Mesenchymal stem cell (in vitro differentiated cells and primary cell): ENCODE measurements at regions not wholly inside any gene's neighbourhood (a gene's known extent, or its start where the extent isn't known, plus 50 kb on each side); places are given as distances from the start of the nearest gene placed in this dataset.
A peak's percentile ranks its signal among the peaks of the same experiment; 100 is the strongest.

Experiments
- DNase-seq: peaks from one replicate; pipeline ENCODE4 v3.0.0-alpha.2; 2013
- H2AFZ ChIP-seq: one replicate; pipeline ENCODE4 v1.6.1; 2013; ENCODE audit warnings: low read depth, mild to moderate bottlenecking, control low read depth, inconsistent platforms, low read length, moderate library complexity
- H2AK5ac ChIP-seq: 2 replicates; pipeline ENCODE4 v1.6.1; 2013; ENCODE audit warnings: low read length, moderate library complexity, mild to moderate bottlenecking, inconsistent platforms; ENCODE audit not compliant: severe bottlenecking
- H2BK120ac ChIP-seq: one replicate; pipeline ENCODE4 v1.6.1; 2013; ENCODE audit warnings: low read depth, mild to moderate bottlenecking, inconsistent platforms, low read length, moderate library complexity
- H2BK12ac ChIP-seq, 2 experiments: one replicate each; pipeline ENCODE4 v1.6.1; 2013; ENCODE audit warnings: inconsistent platforms in 2 of 2, low read length in 2 of 2, mild to moderate bottlenecking in 2 of 2, moderate library complexity in 2 of 2, control low read depth in 1 of 2
- H2BK15ac ChIP-seq: one replicate; pipeline ENCODE4 v1.6.1; 2013; ENCODE audit warnings: mild to moderate bottlenecking, low read depth, inconsistent platforms; ENCODE audit not compliant: poor library complexity, severe bottlenecking
- H2BK5ac ChIP-seq: 2 replicates; pipeline ENCODE4 v1.6.1; 2013; ENCODE audit warnings: low read depth, mild to moderate bottlenecking, low read length, control low read depth, inconsistent platforms; ENCODE audit not compliant: poor library complexity, severe bottlenecking
- H3K14ac ChIP-seq, 2 experiments: one replicate each; pipeline ENCODE4 v1.6.1; 2013; ENCODE audit warnings: inconsistent platforms in 2 of 2, low read length in 2 of 2, control low read depth in 1 of 2, mild to moderate bottlenecking in 1 of 2, moderate library complexity in 1 of 2
- H3K18ac ChIP-seq, 2 experiments: one replicate each; pipeline ENCODE4 v1.6.1; 2013; ENCODE audit warnings: inconsistent platforms in 2 of 2, low read length in 2 of 2, control low read depth in 1 of 2, low read depth in 1 of 2, mild to moderate bottlenecking in 1 of 2
- H3K23ac ChIP-seq, 2 experiments: one replicate each; pipeline ENCODE4 v1.6.1; 2013; ENCODE audit warnings: inconsistent platforms in 2 of 2, low read length in 2 of 2, mild to moderate bottlenecking in 2 of 2, moderate library complexity in 2 of 2, control low read depth in 1 of 2
- H3K27ac ChIP-seq: 2 replicates; pipeline ENCODE4 v1.5.1; 2013; ENCODE audit warnings: mild to moderate bottlenecking, moderate library complexity, low read length, control low read depth, inconsistent platforms; ENCODE audit not compliant: poor library complexity, severe bottlenecking
- H3K27me3 ChIP-seq, 2 experiments: 2 replicates each; pipeline versions ENCODE4 v1.6.1 to v1.7.0; 2013; ENCODE audit warnings: low read length in 2 of 2, mild to moderate bottlenecking in 2 of 2, moderate library complexity in 2 of 2, control low read depth in 1 of 2, inconsistent platforms in 1 of 2; ENCODE audit not compliant: control insufficient read depth in 1 of 2, insufficient read depth in 1 of 2
- H3K36me3 ChIP-seq, 2 experiments: 2 replicates each; pipeline versions ENCODE4 v1.6.1 to v1.7.0; 2013; ENCODE audit warnings: low read length in 2 of 2, control low read depth in 1 of 2, inconsistent platforms in 1 of 2, low read depth in 1 of 2, mild to moderate bottlenecking in 1 of 2; ENCODE audit not compliant: insufficient read depth in 2 of 2, control insufficient read depth in 1 of 2
- H3K4ac ChIP-seq, 2 experiments: one replicate each; pipeline ENCODE4 v1.6.1; 2013; ENCODE audit warnings: inconsistent platforms in 2 of 2, low read length in 2 of 2, mild to moderate bottlenecking in 2 of 2, moderate library complexity in 2 of 2, control low read depth in 1 of 2, low read depth in 1 of 2
- H3K4me1 ChIP-seq: 2 replicates; pipeline ENCODE4 v1.6.1; 2013; ENCODE audit warnings: low read depth, low read length, control low read depth; ENCODE audit not compliant: control insufficient read depth, insufficient read depth
- H3K4me2 ChIP-seq: 2 replicates; pipeline ENCODE4 v1.6.1; 2013; ENCODE audit warnings: low read length, mild to moderate bottlenecking, inconsistent platforms; ENCODE audit not compliant: poor library complexity, severe bottlenecking
- H3K4me3 ChIP-seq, 2 experiments: 2 replicates each; pipeline versions ENCODE4 v1.5.1 to v1.7.0; 2013; ENCODE audit warnings: low read length in 2 of 2, mild to moderate bottlenecking in 2 of 2, control low read depth in 1 of 2, low read depth in 1 of 2; ENCODE audit not compliant: insufficient read depth in 1 of 2
- H3K79me1 ChIP-seq: replicated peaks from 2 replicates; pipeline ENCODE4 v1.6.1; 2013; ENCODE audit warnings: mild to moderate bottlenecking, control low read depth, low read length, inconsistent platforms; ENCODE audit not compliant: poor library complexity, severe bottlenecking
- H3K9ac ChIP-seq: 2 replicates; pipeline ENCODE4 v1.7.0; 2013; ENCODE audit warnings: mild to moderate bottlenecking, low read length, moderate library complexity
- H3K9me3 ChIP-seq: 2 replicates; pipeline ENCODE4 v1.7.0; 2013; ENCODE audit warnings: mild to moderate bottlenecking, low read length; ENCODE audit not compliant: control insufficient read depth
- H4K8ac ChIP-seq: one replicate; pipeline ENCODE4 v1.6.1; 2013; ENCODE audit warnings: inconsistent platforms, mild to moderate bottlenecking, low read length, moderate library complexity
- H4K91ac ChIP-seq: one replicate; pipeline ENCODE4 v1.6.1; 2013; ENCODE audit warnings: mild to moderate bottlenecking, low read length, inconsistent platforms
- WGBS: methylation state at CpG from one replicate; pipeline ENCODE4 v1.1.7; 2013; ENCODE audit warnings: mixed read lengths; 5-methylcytosine and 5-hydroxymethylcytosine counted together

GRCh38 chr1:9435153-9435636 lies 104.1 kb upstream of the SLC25A33 start:
- Histone ChIP-seq H2AK5ac (peak overlapping the region; percentile 33), H3K4me2 (no peak overlapping the region), H2AFZ (no peak overlapping the region), H2BK15ac (no peak overlapping the region), H3K18ac (no peak overlapping the region), H2BK5ac (no peak overlapping the region), H3K23ac (no peak overlapping the region), H3K4me3 (no peak overlapping the region), H4K91ac (peak overlapping the region; percentile 31), H3K27ac (no peak overlapping the region), H3K9ac (no peak overlapping the region), H3K4me1 (peaks cover 17% of the 10 kb centered on the region), H3K27me3 (no peaks in the 10 kb centered on the region), H3K14ac (no peak overlapping the region), H3K4ac (no peak overlapping the region), H2BK120ac (no peak overlapping the region), H2BK12ac (peak overlapping the region in 1 of 2 experiments; percentile 35), H3K9me3 (no peaks in the 10 kb centered on the region), H4K8ac (no peak overlapping the region), H3K36me3 (no peaks in the 10 kb centered on the region), H3K79me1 (no peaks in the 10 kb centered on the region)
- no peak for DNase-seq
- 70% methylated on average over 4 of the region's 4 CpGs for WGBS

DNA sequence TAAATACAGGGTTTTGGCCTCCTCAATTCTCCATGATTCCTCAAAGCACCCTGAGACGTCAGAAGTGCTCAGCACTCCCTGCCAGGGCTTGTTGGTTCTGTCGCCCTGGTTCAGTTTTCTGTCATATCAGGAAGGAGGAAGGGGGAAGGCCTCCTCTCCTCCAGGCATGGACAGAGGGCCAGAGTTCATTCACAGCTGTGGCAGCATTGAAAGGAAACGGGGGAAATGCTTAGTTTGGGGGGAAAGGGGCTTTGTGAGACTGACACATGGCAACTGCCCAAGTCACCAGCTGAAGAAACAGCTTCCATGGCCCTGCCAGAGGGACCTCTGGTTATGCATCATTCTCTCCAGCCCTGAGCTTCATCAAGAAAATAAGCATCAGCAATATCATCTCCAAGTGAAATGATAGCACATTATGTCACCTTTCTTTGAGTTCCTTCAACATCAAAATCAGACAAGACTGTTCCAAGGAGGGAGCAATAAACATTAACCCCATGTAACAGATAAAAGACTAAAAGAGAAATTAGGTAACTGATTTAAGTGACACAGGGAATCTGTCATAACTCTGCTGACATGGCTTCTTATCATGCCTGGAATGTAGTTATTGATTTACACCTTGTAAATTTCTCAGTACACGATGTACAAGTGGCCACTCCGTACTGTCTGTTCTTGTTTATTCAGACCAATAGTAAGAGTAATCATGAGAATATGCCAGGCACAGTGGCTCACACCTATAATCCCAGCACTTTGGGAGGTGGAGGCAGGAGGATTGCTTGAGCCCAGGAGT lies 103.2 kb upstream of the SLC25A33 start:
- no peak overlapping the region for H3K9ac ChIP-seq
- no peak for DNase-seq
- no peaks in the 10 kb centered on the region for H3K9me3 ChIP-seq
- no peak overlapping the region for H4K91ac ChIP-seq
- no peak overlapping the region for H3K14ac ChIP-seq
- H3K27me3 ChIP-seq, result no peaks in the 10 kb centered on the region
- H3K27ac ChIP-seq, result no peak overlapping the region
- no peak overlapping the region for H2BK15ac ChIP-seq
- WGBS, result 61% methylated on average over 5 of the region's 5 CpGs
- no peak overlapping the region for H3K4me3 ChIP-seq
- H4K8ac ChIP-seq, result no peak overlapping the region
- H2BK12ac ChIP-seq, result no peak overlapping the region
- H3K18ac ChIP-seq, result peak overlapping the region in 1 of 2 experiments; percentile 31
- H3K36me3 ChIP-seq, result no peaks in the 10 kb centered on the region
- no peak overlapping the region for H3K23ac ChIP-seq
- no peak overlapping the region for H2BK5ac ChIP-seq
- H3K4ac ChIP-seq, result no peak overlapping the region
- no peaks in the 10 kb centered on the region for H3K79me1 ChIP-seq
- no peak overlapping the region for H2AK5ac ChIP-seq
- H2BK120ac ChIP-seq, result no peak overlapping the region
- peaks cover 24% of the 10 kb centered on the region for H3K4me1 ChIP-seq
- no peak overlapping the region for H3K4me2 ChIP-seq
- no peak overlapping the region for H2AFZ ChIP-seq

- H3K4ac ChIP-seq, result peak overlapping the region in 1 of 2 experiments; percentile 35
- peak overlapping the region; percentile 63 for H3K27ac ChIP-seq
- H3K9ac ChIP-seq, result peak overlapping the region; percentile 78
- H3K4me2 ChIP-seq, result no peak overlapping the region
- peak overlapping the region; percentile 29 for H4K8ac ChIP-seq
- H3K18ac ChIP-seq, result peak overlapping the region; percentile 88 to 89
- peak overlapping the region; percentile 12 for H2BK15ac ChIP-seq
- peak overlapping the region; percentile 74 to 97 for H2BK12ac ChIP-seq
- no peaks in the 10 kb centered on the region for H3K79me1 ChIP-seq
- peak overlapping the region; percentile 91 for H4K91ac ChIP-seq
- peaks cover 37% of the 10 kb centered on the region for H3K4me1 ChIP-seq
- peak overlapping the region; percentile 17 for H2AK5ac ChIP-seq
- H2BK5ac ChIP-seq, result no peak overlapping the region
- 57% methylated on average over 10 of the region's 14 CpGs for WGBS
- peak overlapping the region in 1 of 2 experiments; percentile 38 for H3K4me3 ChIP-seq
- no peaks in the 10 kb centered on the region for H3K36me3 ChIP-seq
- no peaks in the 10 kb centered on the region for H3K9me3 ChIP-seq
- H2AFZ ChIP-seq, result no peak overlapping the region
- H3K23ac ChIP-seq, result no peak overlapping the region
- peak; percentile 82 for DNase-seq
- peak overlapping the region; percentile 71 for H2BK120ac ChIP-seq
- H3K14ac ChIP-seq, result no peak overlapping the region
- no peaks in the 10 kb centered on the region for H3K27me3 ChIP-seq
Measured at GRCh38 chr1:9437961-9438430, 101.3 kb upstream of the SLC25A33 start.

DNA sequence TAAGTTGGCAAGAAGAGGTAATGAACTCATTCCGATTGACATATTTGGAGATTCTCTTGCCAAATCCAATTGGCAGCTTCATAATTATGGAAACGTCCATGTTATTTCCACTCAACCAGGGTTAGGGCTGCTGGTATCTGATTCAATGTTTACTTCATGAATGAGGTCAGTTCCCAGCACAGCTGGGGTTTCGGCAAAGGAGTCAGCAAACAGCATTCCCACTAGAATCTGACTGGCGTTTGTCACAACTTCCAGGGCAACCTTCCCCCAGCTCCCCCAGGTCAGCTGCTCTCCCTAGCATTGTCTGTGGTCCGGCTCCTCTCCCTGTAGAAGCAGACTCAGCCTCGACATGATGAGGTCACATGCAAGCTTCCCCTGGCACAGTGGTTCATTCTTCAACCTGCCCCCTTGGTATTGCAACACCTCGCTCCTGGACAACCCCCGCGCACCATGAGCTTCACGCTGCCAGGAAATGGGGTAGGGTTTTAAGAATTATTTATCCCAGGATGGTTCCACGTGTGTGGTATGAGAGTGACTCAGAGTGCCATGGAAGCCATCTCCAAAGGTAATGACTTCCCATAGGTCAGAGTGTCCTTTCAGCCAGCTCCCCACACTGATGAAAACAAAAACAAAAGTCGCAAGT lies 100.7 kb upstream of the SLC25A33 start:
- Histone ChIP-seq H3K79me1 (no peaks in the 10 kb centered on the region), H3K14ac (no peak overlapping the region), H2BK15ac (no peak overlapping the region), H3K4me1 (peaks cover 38% of the 10 kb centered on the region), H4K91ac (peak overlapping the region; percentile 74), H2AFZ (no peak overlapping the region), H2BK120ac (no peak overlapping the region), H3K27ac (peak overlapping the region; percentile 63), H4K8ac (peak overlapping the region; percentile 3), H3K23ac (no peak overlapping the region), H3K4me2 (no peak overlapping the region), H3K18ac (peak overlapping the region; percentile 15 to 62), H3K9me3 (no peaks in the 10 kb centered on the region), H3K36me3 (no peaks in the 10 kb centered on the region), H3K27me3 (no peaks in the 10 kb centered on the region), H2BK12ac (peak overlapping the region; percentile 96), H3K4me3 (peak overlapping the region in 1 of 2 experiments; percentile 38), H2BK5ac (no peak overlapping the region), H3K4ac (peak overlapping the region; percentile 16 to 83), H2AK5ac (no peak overlapping the region), H3K9ac (peak overlapping the region; percentile 78)
- DNase-seq, result peak; percentile 97
- 17% methylated on average over 11 of the region's 12 CpGs for WGBS
